ENCODE measurements at regions not wholly inside any gene's neighbourhood (a gene's known extent, or its start where the extent isn't known, plus 50 kb on each side); places are given as distances from the start of the nearest gene placed in this dataset.

DNA sequence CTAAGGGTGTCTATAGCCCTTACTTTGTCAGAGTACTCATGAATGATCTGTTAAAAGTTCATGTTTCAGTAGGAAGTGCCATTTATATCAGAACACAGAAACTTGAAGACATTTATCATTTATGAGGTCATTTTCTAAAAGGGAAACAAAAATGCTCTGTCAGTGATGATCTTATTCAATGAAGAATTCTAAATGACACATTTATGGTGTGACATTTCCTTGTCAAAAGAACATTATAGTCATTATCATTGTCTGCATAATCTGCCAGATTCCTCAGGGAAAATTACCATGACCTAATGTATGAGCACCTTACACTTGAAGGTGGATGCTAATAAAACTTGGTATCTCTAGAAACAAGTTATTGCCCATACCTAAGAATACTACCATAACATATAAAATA is 853.8 kb upstream of the SLITRK6 start:
- Histone ChIP-seq H3K4me3 (no peak overlapping the region), H3K4me1 (no peaks in the 10 kb centered on the region), H3K27ac (no peak overlapping the region), H3K27me3 (no peaks in the 10 kb centered on the region), H3K36me3 (no peaks in the 10 kb centered on the region), H3K9me3 (no peaks in the 10 kb centered on the region)
- no peak for DNase-seq
- intact Hi-C loops (cut with DNase I; ENCODE audit: low total_unique reads): no loop called here
- TF ChIP-seq POLR2AphosphoS5 (IDR thresholded peaks at IDR 0.05) (no peak), EP300 (IDR thresholded peaks at IDR 0.05) (no peak), POLR2A (IDR thresholded peaks at IDR 0.05) (no peak)
- TF ChIP-seq, protein P1, sequence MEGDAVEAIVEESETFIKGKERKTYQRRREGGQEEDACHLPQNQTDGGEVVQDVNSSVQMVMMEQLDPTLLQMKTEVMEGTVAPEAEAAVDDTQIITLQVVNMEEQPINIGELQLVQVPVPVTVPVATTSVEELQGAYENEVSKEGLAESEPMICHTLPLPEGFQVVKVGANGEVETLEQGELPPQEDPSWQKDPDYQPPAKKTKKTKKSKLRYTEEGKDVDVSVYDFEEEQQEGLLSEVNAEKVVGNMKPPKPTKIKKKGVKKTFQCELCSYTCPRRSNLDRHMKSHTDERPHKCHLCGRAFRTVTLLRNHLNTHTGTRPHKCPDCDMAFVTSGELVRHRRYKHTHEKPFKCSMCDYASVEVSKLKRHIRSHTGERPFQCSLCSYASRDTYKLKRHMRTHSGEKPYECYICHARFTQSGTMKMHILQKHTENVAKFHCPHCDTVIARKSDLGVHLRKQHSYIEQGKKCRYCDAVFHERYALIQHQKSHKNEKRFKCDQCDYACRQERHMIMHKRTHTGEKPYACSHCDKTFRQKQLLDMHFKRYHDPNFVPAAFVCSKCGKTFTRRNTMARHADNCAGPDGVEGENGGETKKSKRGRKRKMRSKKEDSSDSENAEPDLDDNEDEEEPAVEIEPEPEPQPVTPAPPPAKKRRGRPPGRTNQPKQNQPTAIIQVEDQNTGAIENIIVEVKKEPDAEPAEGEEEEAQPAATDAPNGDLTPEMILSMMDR (IDR thresholded peaks at IDR 0.05): no peak

DNA sequence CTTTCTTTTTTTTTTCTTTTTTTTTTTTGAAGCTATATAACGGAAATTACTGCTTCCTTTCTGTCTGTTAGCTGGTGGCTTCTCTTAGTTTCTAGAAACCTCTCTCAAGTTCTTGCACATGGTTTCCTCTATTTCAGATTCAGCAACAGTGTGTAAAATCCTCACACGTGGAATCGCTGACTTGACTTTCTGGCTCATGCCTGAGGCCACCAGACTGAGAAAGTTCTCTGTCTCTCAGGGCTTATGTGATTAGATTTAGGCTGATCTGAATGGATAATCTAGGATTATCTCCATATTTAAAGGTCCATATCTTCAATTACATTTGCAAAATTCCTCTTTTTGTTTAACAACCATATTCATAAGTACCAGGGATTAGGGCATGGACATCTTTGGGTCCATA is 856.3 kb upstream of the SLITRK6 start:
- Histone ChIP-seq H3K27me3 (no peaks in the 10 kb centered on the region), H3K9me3 (no peaks in the 10 kb centered on the region), H3K36me3 (no peaks in the 10 kb centered on the region), H3K27ac (no peak overlapping the region), H3K4me3 (no peak overlapping the region), H3K4me1 (no peaks in the 10 kb centered on the region)
- WGBS, 5 donors: 84 to 95% (median 91%) methylated on average over 3 of the region's 3 CpGs
- DNase-seq: no peak
- intact Hi-C loops (cut with DNase I; ENCODE audit: low total_unique reads): no loop called here
- TF ChIP-seq POLR2A (IDR thresholded peaks at IDR 0.05): no peak
- TF ChIP-seq EP300 (IDR thresholded peaks at IDR 0.05): no peak
- TF ChIP-seq, protein P1 (IDR thresholded peaks at IDR 0.05): no peak
- TF ChIP-seq POLR2AphosphoS5 (IDR thresholded peaks at IDR 0.05): no peak

DNA sequence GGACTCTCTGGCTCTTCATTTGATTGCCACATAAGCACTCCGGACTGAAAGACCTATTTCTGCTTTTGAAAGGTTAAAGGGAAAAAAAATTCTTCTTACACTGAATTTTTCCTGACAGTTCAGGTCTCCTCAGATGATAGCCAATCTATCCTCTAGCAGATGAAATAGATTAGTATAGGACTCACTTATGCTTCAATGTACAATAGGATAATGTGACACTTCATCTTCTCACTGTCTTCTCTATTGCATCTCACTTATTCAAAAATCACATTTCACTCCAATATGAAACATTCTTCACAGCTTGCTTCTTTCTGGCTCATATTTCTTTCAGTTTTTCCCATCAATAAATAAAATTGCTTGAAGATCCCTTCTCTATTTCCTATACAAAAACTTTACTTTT is 860.9 kb upstream of the SLITRK6 start:
- Histone ChIP-seq H3K4me3 (no peak overlapping the region), H3K27me3 (no peaks in the 10 kb centered on the region), H3K9me3 (peaks cover 0 to 27% (median 10%) of the 10 kb centered on the region in 4 donors), H3K4me1 (no peaks in the 10 kb centered on the region), H3K36me3 (no peaks in the 10 kb centered on the region), H3K27ac (no peak overlapping the region)
- intact Hi-C loops (cut with DNase I; ENCODE audit: low total_unique reads): no loop called here
- no peak for TF ChIP-seq POLR2AphosphoS5 (IDR thresholded peaks at IDR 0.05)
- TF ChIP-seq EP300 (IDR thresholded peaks at IDR 0.05): no peak
- TF ChIP-seq, protein P1 (IDR thresholded peaks at IDR 0.05): no peak
- TF ChIP-seq POLR2A (IDR thresholded peaks at IDR 0.05): no peak
- 87 to 93% (median 92%) methylated on average over 1 of the region's 1 CpG for WGBS, 5 donors
- DNase-seq: no peak

DNA sequence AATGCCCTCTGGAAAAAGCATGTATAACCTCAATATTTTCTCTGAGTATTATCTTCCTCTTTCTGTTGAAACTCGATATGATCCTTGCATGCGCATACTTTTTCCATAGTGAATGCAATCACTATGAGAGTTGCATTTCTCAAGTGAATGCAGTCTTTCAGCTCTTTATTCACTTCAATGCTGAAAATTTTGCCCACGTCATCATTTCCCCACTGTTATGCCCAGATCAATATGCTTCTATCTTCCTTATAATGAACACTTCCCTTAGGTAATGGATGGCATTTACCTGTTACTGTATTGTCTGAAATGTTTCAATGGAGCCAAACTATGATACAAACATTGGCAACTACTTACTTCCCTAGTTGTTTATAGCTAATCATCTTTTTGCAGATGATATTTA is 866.6 kb upstream of the SLITRK6 start:
- H3K27me3 ChIP-seq: no peaks in the 10 kb centered on the region
- H3K4me3 ChIP-seq: no peak overlapping the region
- intact Hi-C loops (cut with DNase I; ENCODE audit: low total_unique reads): no loop called here
- TF ChIP-seq, protein P1 (IDR thresholded peaks at IDR 0.05): no peak
- TF ChIP-seq EP300 (IDR thresholded peaks at IDR 0.05): no peak
- no peak for TF ChIP-seq POLR2A (IDR thresholded peaks at IDR 0.05)
- no peak for TF ChIP-seq POLR2AphosphoS5 (IDR thresholded peaks at IDR 0.05)
- no peak overlapping the region for H3K27ac ChIP-seq
- no peak for DNase-seq
- no peaks in the 10 kb centered on the region for H3K36me3 ChIP-seq
- 84 to 95% (median 93%) methylated on average over 3 of the region's 3 CpGs for WGBS, 5 donors
- no peaks in the 10 kb centered on the region for H3K4me1 ChIP-seq
- peaks cover 0 to 27% (median 10%) of the 10 kb centered on the region in 4 donors for H3K9me3 ChIP-seq

Measured in stomach (tissue), 8 donors.